ENCODE measurements at regions not wholly inside any gene's neighbourhood (a gene's known extent, or its start where the extent isn't known, plus 50 kb on each side); places are given as distances from the start of the nearest gene placed in this dataset.

DNA sequence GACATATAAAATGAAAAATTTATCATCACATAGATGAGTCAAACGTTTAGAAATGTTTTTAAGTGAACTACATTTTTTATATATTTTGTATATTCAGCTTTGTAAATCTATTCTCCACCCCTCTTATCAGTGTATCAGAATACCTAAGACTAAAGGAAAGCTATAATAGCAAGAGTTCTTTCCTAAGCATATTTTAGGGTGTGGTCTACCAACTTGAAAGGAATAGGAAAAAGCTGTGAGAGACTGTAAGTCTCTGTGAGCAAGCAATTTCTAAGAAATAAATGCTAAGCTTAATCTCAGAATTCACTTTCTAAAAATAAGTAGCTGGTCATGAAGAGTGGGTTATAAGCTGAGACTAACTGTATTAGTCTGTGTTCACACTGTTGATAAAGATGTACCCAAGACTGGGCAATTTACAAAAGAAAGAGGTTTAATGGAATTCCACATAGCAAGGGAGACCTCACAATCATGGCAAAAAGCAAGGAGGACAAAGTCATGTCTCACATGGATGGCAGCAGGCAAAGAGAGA is 175.4 kb upstream of the PREP start:
- TF ChIP-seq CTCF (IDR thresholded peaks at IDR 0.05; ENCODE audit: insufficient read depth, low read depth, low read length) (no peak), EZH2 (IDR thresholded peaks at IDR 0.05; ENCODE audit: insufficient read depth, low read length) (no peak)
